DOHH2 (cell line): ENCODE measurements at regions not wholly inside any gene's neighbourhood (a gene's known extent, or its start where the extent isn't known, plus 50 kb on each side); places are given as distances from the start of the nearest gene placed in this dataset.

Experiments
- H3F3A ChIP-seq: fragments of 200-600 bp; sonication (generic), shearing (Covaris generic); 2 replicates; pipeline ENCODE4 v1.6.0; 2016; ENCODE audit warnings: antibody characterized with exemption, mild to moderate bottlenecking; ENCODE audit not compliant: control insufficient read depth, insufficient read depth
- H3K27ac ChIP-seq: fragments of 200-600 bp; sonication (generic); 2 replicates; pipeline ENCODE4 v1.5.1; 2014; ENCODE audit warnings: low read depth, mild to moderate bottlenecking, low read length, moderate library complexity
- H3K27me3 ChIP-seq: fragments of 200-600 bp; sonication (generic); 2 replicates; pipeline ENCODE4 v1.6.1; 2014; ENCODE audit warnings: mild to moderate bottlenecking, low read length, mixed read lengths; ENCODE audit not compliant: control insufficient read depth
- H3K36me3 ChIP-seq: fragments of 200-600 bp; sonication (generic); 2 replicates; pipeline ENCODE4 v1.6.1; 2014; ENCODE audit warnings: mild to moderate bottlenecking, low read length, moderate library complexity, mixed read lengths; ENCODE audit not compliant: control insufficient read depth
- H3K4me1 ChIP-seq: fragments of 200-600 bp; sonication (generic); 2 replicates; pipeline ENCODE4 v1.6.1; 2014; ENCODE audit warnings: mild to moderate bottlenecking, low read length, mixed read lengths; ENCODE audit not compliant: control insufficient read depth
- H3K4me2 ChIP-seq: fragments of 200-600 bp; sonication (generic); 2 replicates; pipeline ENCODE4 v1.6.0; 2014; ENCODE audit warnings: mild to moderate bottlenecking, low read length, moderate library complexity
- H3K4me3 ChIP-seq: fragments of 200-600 bp; sonication (generic); 2 replicates; pipeline ENCODE4 v1.5.1; 2014; ENCODE audit warnings: mild to moderate bottlenecking, low read length, mixed read lengths
- H3K79me2 ChIP-seq: fragments of 200-600 bp; sonication (generic); 2 replicates; pipeline ENCODE4 v1.6.1; 2014; ENCODE audit warnings: mild to moderate bottlenecking, low read length, mixed read lengths; ENCODE audit not compliant: control insufficient read depth
- H3K9me2 ChIP-seq: fragments of 200-600 bp; sonication (generic); replicated peaks from 2 replicates; pipeline ENCODE4 v1.6.1; 2014; ENCODE audit warnings: mild to moderate bottlenecking, low read length, mixed read lengths; ENCODE audit not compliant: control insufficient read depth
- H3K9me3 ChIP-seq: fragments of 200-600 bp; sonication (generic); 2 replicates; pipeline ENCODE4 v1.6.1; 2014; ENCODE audit warnings: antibody characterized with exemption, low read length, mixed read lengths; ENCODE audit not compliant: control insufficient read depth, insufficient read depth
- H4K20me1 ChIP-seq: fragments of 200-600 bp; sonication (generic); 2 replicates; pipeline ENCODE4 v1.6.0; 2014; ENCODE audit warnings: low read depth, mild to moderate bottlenecking, antibody characterized with exemption, low read length, moderate library complexity; ENCODE audit not compliant: control insufficient read depth, insufficient read depth
- CTCF ChIP-seq: fragments of 200-600 bp; sonication (generic); IDR thresholded peaks from one replicate; pipeline ENCODE4 v1.5.1; 2014; ENCODE audit warnings: antibody characterized with exemption, mild to moderate bottlenecking, low read depth, low read length; ENCODE audit not compliant: poor library complexity, severe bottlenecking
- EZH2phosphoT487 ChIP-seq: fragments of 200-600 bp; sonication (generic); IDR thresholded peaks from 2 replicates; pipeline ENCODE4 v1.6.1; 2017; ENCODE audit warnings: borderline replicate concordance, mild to moderate bottlenecking, antibody characterized with exemption, low read length, moderate library complexity, mixed read lengths

- Histone ChIP-seq H3K36me3 (no peaks in the 10 kb centered on the region), H3K4me2 (no peak overlapping the region), H3K79me2 (no peaks in the 10 kb centered on the region), H3K27me3 (peaks cover under 1% of the 10 kb centered on the region; the same call in 1 of the 2 replicates), H3F3A (no peaks in the 10 kb centered on the region), H3K9me2 (no peaks in the 10 kb centered on the region), H3K9me3 (no peaks in the 10 kb centered on the region), H3K4me3 (no peak overlapping the region), H4K20me1 (no peaks in the 10 kb centered on the region), H3K27ac (no peak overlapping the region), H3K4me1 (no peaks in the 10 kb centered on the region)
- TF ChIP-seq EZH2phosphoT487 = no peak
- no peak for TF ChIP-seq CTCF
Observed at GRCh38 chr9:88821033-88821745, 170.1 kb upstream of the S1PR3 start.

- H3K79me2 ChIP-seq = no peaks in the 10 kb centered on the region
- H3K27ac ChIP-seq = no peak overlapping the region
- H4K20me1 ChIP-seq = no peaks in the 10 kb centered on the region
- no peaks in the 10 kb centered on the region for H3K4me1 ChIP-seq
- no peak for TF ChIP-seq EZH2phosphoT487
- no peak for TF ChIP-seq CTCF
- no peak overlapping the region for H3K4me2 ChIP-seq
- no peaks in the 10 kb centered on the region for H3K9me3 ChIP-seq
- no peaks in the 10 kb centered on the region for H3K9me2 ChIP-seq
- H3K36me3 ChIP-seq = no peaks in the 10 kb centered on the region
- H3K4me3 ChIP-seq = no peak overlapping the region
- H3F3A ChIP-seq = no peaks in the 10 kb centered on the region
- peaks cover 2% of the 10 kb centered on the region; the same call in 1 of the 2 replicates for H3K27me3 ChIP-seq
Observed at GRCh38 chr9:88821746-88822106, 169.5 kb upstream of the S1PR3 start.

- no peaks in the 10 kb centered on the region for H3F3A ChIP-seq
- no peak for TF ChIP-seq EZH2phosphoT487
- TF ChIP-seq CTCF = no peak
- H3K79me2 ChIP-seq = no peaks in the 10 kb centered on the region
- H3K4me3 ChIP-seq = no peak overlapping the region
- no peaks in the 10 kb centered on the region for H3K9me2 ChIP-seq
- H3K9me3 ChIP-seq = no peaks in the 10 kb centered on the region
- H3K27ac ChIP-seq = no peak overlapping the region
- H3K4me1 ChIP-seq = no peaks in the 10 kb centered on the region
- peaks cover 12% of the 10 kb centered on the region; the same call in 1 of the 2 replicates for H3K27me3 ChIP-seq
- H3K4me2 ChIP-seq = no peak overlapping the region
- no peaks in the 10 kb centered on the region for H4K20me1 ChIP-seq
- H3K36me3 ChIP-seq = no peaks in the 10 kb centered on the region
Observed at GRCh38 chr9:88824711-88825110, 166.6 kb upstream of the S1PR3 start.

- Histone ChIP-seq H3K4me1 (no peaks in the 10 kb centered on the region), H4K20me1 (no peaks in the 10 kb centered on the region), H3K27me3 (peaks cover 12% of the 10 kb centered on the region; the same call in 1 of the 2 replicates), H3K9me3 (no peaks in the 10 kb centered on the region), H3K36me3 (no peaks in the 10 kb centered on the region), H3K9me2 (no peaks in the 10 kb centered on the region), H3K79me2 (no peaks in the 10 kb centered on the region), H3K4me2 (no peak overlapping the region), H3K27ac (no peak overlapping the region), H3F3A (no peaks in the 10 kb centered on the region), H3K4me3 (no peak overlapping the region)
- no peak for TF ChIP-seq CTCF
- no peak for TF ChIP-seq EZH2phosphoT487
Observed at GRCh38 chr9:88826181-88826580, 165.1 kb upstream of the S1PR3 start.
